HG02623 (cell line): ENCODE measurements at regions not wholly inside any gene's neighbourhood (a gene's known extent, or its start where the extent isn't known, plus 50 kb on each side); places are given as distances from the start of the nearest gene placed in this dataset.

ENCODE experiments used
- ATAC-seq: cut with Tn5 transposase; IDR thresholded peaks from one replicate; pipeline ENCODE4 v1.9.1; 2021; ENCODE audit warnings: moderate library complexity; ENCODE audit not compliant: unreplicated experiment

- no peak for ATAC-seq
Observed at GRCh38 chr9:7403028-7403389, 396.6 kb downstream of the DMAC1 start.

- ATAC-seq, result no peak
Observed at GRCh38 chr9:7402334-7403027, 397.1 kb downstream of the DMAC1 start.

- no peak for ATAC-seq
Observed at GRCh38 chr9:7401116-7401515, 398.5 kb downstream of the DMAC1 start.

- no peak for ATAC-seq
Observed at GRCh38 chr9:7394002-7394774, 405.4 kb downstream of the DMAC1 start.

GRCh38 chr9:7392148-7392547 is 407.4 kb downstream of the DMAC1 start:
- ATAC-seq, result no peak

GRCh38 chr9:7388755-7389154 is 410.8 kb downstream of the DMAC1 start:
- ATAC-seq, result no peak

GRCh38 chr9:7387840-7388239 is 411.7 kb downstream of the DMAC1 start:
- ATAC-seq, result no peak

- no peak for ATAC-seq
Observed at GRCh38 chr9:7382304-7382703, 417.3 kb downstream of the DMAC1 start.

- ATAC-seq, result no peak
Observed at GRCh38 chr9:7377489-7377888, 422.1 kb downstream of the DMAC1 start.

- no peak for ATAC-seq
Observed at GRCh38 chr9:7376833-7377232, 422.7 kb downstream of the DMAC1 start.

- ATAC-seq, result no peak
Observed at GRCh38 chr9:7376213-7376612, 423.4 kb downstream of the DMAC1 start.

GRCh38 chr9:7375013-7375511 is 424.5 kb downstream of the DMAC1 start:
- ATAC-seq, result no peak

- ATAC-seq, result no peak
Observed at GRCh38 chr9:7370988-7371387, 428.6 kb downstream of the DMAC1 start.

GRCh38 chr9:7370381-7370780 is 429.2 kb downstream of the DMAC1 start:
- no peak for ATAC-seq

GRCh38 chr9:7369384-7369821 is 430.2 kb downstream of the DMAC1 start:
- ATAC-seq, result no peak

- ATAC-seq, result no peak
Observed at GRCh38 chr9:7368410-7369292, 430.9 kb downstream of the DMAC1 start.

- no peak for ATAC-seq
Observed at GRCh38 chr9:7367726-7368125, 431.9 kb downstream of the DMAC1 start.

GRCh38 chr9:7366121-7366520 is 433.5 kb downstream of the DMAC1 start:
- no peak for ATAC-seq

- ATAC-seq, result no peak
Observed at GRCh38 chr9:7363777-7364477, 435.7 kb downstream of the DMAC1 start.

- ATAC-seq, result no peak
Observed at GRCh38 chr9:7360513-7360912, 439.1 kb downstream of the DMAC1 start.

- no peak for ATAC-seq
Observed at GRCh38 chr9:7358876-7359275, 440.7 kb downstream of the DMAC1 start.
